Right kidney (tissue), 1 donor: ENCODE measurements at regions not wholly inside any gene's neighbourhood (a gene's known extent, or its start where the extent isn't known, plus 50 kb on each side); places are given as distances from the start of the nearest gene placed in this dataset.
A peak's percentile ranks its signal among the peaks of the same experiment; 100 is the strongest.

Source experiments
- DNase-seq: peaks from one replicate; pipeline ENCODE4 v3.0.0-alpha.2; 2016

GRCh38 chr9:85428230-85428629 lies 313.5 kb downstream of the AGTPBP1 start:
- DNase-seq, result no peak

GRCh38 chr9:85427772-85428171 lies 314.0 kb downstream of the AGTPBP1 start:
- no peak for DNase-seq

DNA sequence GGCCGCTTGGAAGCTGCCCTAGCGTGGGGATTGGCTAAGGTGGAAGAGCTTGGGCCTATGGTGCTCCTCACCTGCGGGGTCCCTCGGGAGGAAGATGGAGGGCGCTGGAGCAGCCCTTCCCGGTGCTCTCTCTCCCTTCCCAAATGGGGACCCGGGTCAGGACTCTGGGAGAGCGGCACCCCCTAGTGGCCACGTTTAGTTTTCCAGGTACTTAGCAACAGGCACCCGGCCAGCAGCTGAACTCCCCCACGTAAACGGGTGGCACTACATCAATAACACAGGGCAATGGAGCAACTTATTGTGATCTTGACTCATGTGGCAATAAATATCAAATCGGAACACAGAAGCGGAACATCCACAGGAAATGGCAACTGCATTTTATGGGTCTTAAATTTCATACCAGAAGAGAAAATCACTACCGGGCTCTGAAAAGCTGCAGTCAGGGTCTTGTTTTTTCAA lies 316.6 kb downstream of the AGTPBP1 start:
- peak; percentile 87 for DNase-seq

GRCh38 chr9:85423422-85423821 lies 318.3 kb downstream of the AGTPBP1 start:
- no peak for DNase-seq

DNA sequence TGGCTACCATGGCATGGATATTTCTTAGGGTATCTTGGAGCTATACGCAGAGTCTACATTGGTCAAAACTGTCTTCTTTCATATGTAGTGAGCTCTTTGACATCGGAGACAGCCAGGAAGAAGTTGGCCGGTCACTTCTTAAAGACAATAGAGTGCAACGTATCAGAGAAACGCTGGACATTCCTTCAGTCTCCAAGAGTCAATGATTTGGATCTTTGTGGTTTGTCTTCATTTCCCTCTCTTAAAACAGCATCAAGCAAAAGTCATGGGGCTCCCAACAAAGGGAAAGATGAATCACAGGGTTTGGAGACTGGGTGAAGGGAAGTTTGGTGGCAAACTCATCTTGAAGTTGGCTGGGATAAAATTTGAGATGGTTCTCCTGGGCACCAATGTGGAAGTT lies 320.1 kb downstream of the AGTPBP1 start:
- no peak for DNase-seq

- no peak for DNase-seq
Measured at GRCh38 chr9:85420750-85421149, 321.0 kb downstream of the AGTPBP1 start.

DNA sequence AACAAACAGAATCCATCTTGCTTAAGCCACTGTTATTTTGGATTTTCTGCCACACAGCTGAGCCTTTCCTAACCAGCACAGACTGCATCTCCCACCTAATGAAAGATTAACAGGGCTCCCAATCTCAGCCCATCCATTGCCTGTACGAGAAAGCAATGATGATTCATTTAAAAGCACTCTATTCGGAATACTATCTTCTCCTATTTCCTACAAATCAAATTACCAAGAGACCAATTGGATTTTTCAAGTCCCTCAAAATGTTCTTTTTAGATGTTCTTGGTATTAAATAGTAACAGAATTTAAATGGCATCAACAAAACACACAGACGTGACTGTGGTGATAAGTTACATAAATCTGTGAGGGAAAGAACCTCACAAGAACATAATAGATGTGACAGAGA lies 324.1 kb downstream of the AGTPBP1 start:
- DNase-seq, result no peak

GRCh38 chr9:85416715-85417114 lies 325.0 kb downstream of the AGTPBP1 start:
- DNase-seq, result no peak

- DNase-seq, result no peak
Measured at GRCh38 chr9:85414390-85414789, 327.4 kb downstream of the AGTPBP1 start.

- no peak for DNase-seq
Measured at GRCh38 chr9:85408494-85408893, 333.3 kb downstream of the AGTPBP1 start.

DNA sequence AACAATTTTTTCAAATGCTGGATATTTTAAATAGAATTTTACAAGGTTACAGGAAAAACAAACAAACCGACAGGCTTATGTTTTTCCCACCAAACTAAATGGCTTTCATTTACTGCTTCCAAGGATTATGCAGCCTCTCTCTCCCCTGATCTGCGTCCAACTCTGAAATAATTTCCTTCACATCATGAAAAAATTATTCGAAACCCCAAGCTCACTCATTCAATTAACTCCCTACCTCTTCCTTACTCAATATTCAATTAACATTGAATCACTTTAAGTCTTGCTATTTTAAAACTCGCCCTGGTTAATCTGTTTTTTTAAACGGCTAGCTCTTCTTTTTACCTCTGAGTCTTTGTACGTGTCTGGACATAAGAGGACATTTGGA lies 336.2 kb downstream of the AGTPBP1 start:
- no peak for DNase-seq

GRCh38 chr9:85404911-85405565 lies 336.7 kb downstream of the AGTPBP1 start:
- no peak for DNase-seq

DNA sequence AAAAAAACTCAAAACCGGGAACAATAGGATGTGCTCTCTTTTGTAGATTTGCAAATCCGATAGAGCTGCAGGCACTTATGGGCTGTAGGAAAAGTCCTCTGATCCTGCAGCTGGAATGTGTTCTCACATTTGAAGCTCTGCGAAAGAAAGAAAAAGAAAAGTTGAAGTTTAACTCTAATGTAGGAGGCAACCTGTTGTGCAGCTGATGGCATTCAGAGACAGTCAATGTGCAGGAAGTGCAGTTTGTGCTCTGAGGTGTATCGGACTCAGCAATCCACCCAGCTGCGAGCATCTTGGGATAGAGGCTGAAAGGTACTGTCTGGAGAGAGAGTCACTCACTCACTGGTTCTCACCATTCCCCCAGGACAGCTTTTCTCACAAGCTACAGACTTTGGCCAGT lies 339.2 kb downstream of the AGTPBP1 start:
- DNase-seq, result no peak

GRCh38 chr9:85401998-85402397 lies 339.8 kb downstream of the AGTPBP1 start:
- no peak for DNase-seq

- DNase-seq, result no peak
Measured at GRCh38 chr9:85397005-85397404, 344.7 kb downstream of the AGTPBP1 start.

- no peak for DNase-seq
Measured at GRCh38 chr9:85392260-85392659, 349.5 kb downstream of the AGTPBP1 start.

- DNase-seq, result no peak
Measured at GRCh38 chr9:85377731-85378289, 363.9 kb downstream of the AGTPBP1 start.

GRCh38 chr9:85368781-85369180 lies 373.0 kb downstream of the AGTPBP1 start:
- DNase-seq, result no peak

DNA sequence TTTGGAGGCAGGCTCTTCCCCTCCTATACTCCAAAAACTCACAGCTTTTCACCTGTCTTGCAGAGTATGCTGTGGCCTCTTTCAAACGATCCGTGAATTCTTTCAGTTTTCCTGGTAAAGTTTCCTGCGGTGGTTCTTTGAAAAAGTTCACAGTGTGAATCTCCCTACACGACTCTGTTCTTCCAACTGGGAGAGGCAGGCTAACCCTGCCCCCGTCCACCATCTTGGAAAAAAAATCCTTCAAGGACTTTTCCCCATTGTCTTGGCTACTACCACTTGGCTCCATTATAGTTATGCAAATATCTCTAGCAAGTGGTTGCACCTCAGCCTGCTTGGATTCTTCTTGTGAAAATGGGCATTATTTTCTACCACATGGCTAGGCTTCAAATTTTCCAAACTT lies 382.6 kb downstream of the AGTPBP1 start:
- DNase-seq, result no peak

- no peak for DNase-seq
Measured at GRCh38 chr9:85349046-85349445, 392.7 kb downstream of the AGTPBP1 start.

DNA sequence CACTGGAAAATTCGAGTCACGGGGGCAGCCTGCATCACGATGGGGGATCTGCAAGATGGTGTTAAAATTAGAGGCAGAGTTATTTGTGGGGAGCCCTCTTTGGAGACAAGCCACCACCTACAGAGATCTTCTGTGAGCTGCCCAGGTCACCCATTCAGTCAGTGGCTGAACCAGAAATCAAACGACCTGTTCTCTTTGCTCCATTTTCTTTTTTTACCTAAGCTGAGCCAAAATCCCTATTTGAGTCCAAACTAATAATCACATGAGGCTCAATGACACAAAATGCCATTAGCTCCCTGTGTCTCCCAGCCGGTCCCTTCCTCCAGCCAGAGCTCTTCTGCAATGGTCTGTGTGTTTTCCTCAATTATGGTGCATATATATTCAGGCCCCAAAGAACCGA lies 394.2 kb downstream of the AGTPBP1 start:
- DNase-seq, result no peak

GRCh38 chr9:85344901-85345300 lies 396.9 kb downstream of the AGTPBP1 start:
- DNase-seq, result no peak

- no peak for DNase-seq
Measured at GRCh38 chr9:85339338-85339737, 402.4 kb downstream of the AGTPBP1 start.

DNA sequence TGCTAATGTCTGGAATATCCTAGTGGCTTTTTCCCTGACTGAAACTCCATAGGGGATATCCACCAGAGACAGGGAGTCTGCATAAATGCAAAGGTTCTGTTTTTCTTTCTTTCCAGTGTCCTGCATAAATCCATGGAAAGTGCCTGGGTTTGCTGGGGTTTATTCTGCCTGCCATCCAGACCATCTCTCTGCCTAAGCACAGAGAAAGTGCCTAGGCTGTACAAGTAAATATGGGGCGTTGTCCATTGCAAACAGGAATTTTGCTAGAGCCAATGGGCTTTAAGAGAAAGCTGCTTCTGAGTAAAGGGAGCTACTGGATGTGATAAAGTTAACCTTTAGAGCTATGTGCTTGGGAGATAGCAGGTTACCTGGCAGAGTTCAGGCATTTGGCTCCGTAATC lies 407.5 kb downstream of the AGTPBP1 start:
- DNase-seq, result no peak

DNA sequence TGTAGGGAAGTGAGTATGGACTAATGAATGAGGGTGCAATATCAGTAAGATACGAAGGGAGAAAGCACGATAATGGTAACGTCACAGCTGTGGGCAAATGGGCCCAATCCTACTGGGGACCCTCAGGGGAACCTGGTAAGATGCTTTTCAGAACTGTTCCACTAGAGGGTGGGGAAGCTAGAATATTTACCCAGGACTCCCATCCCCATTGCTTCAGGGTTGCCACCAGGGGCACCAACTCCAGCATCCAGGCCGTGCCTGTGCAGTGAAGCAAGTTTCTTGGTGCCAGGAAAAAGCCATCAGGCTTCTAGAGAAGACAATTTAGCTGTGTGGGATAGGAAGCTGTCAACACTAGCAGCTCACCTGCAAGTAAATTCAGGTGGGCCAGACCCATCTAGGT lies 409.3 kb downstream of the AGTPBP1 start:
- no peak for DNase-seq
